HG02840 (cell line): ENCODE measurements at regions not wholly inside any gene's neighbourhood (a gene's known extent, or its start where the extent isn't known, plus 50 kb on each side); places are given as distances from the start of the nearest gene placed in this dataset.
A peak's percentile ranks its signal among the peaks of the same experiment; 100 is the strongest.

ENCODE experiments used
- ATAC-seq: cut with Tn5 transposase; IDR thresholded peaks from one replicate; pipeline ENCODE4 v1.9.1; 2021; ENCODE audit warnings: mild to moderate bottlenecking, moderate library complexity, moderate number of reproducible peaks; ENCODE audit not compliant: unreplicated experiment, low FRiP score

DNA sequence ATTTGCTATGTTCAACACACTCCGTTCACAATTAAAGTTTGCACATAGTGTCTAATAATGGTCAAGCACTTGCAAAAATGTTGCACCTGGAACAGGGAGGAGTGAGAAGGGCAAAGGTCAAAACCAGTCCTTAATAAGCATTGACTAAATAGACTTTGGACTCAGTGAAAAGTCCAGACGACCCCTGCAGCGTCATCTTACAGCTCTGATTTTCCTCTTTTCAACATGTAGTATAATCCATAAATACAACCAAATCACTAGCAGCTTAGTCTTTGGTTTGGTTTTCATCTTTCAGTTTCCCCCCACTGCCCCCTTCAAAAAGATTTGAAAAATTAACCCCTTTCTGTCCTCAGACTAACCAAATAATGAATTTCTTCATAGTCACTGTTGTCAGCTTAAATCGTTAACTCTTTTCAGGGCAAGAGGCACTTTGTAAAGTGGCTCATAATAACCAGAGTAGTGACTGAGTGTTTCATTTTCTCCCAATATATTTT lies 290.3 kb downstream of the PTPRC start:
- no peak for ATAC-seq

DNA sequence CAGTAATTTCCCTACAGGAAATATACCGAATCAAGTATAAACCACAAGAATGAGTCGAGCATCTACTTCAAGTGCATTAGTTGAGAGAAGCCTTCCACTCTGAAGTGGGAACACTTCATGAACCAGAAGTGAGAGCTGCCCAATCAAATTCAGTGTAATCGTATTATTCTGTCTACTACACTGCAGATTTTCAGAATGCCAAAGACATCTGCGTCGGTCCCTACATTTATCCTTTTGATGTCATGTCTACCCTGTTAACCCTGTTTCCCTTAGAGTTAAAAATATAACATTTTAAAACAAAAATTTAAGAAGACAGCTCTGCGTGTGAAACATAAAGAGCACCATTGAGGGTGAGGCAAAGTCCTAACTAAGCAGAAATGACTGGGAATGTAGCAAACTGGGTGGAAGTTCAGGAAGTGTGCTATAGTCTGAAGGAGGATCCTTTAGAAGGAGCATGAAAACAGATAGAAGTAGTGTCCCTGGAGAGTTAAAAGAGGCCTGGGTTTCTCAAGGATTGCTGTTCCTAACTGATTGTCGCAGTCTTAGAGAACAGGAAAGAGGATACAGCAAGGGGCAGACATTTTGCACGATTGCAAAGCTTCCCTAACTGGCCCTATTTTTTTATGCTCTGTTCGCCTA lies 291.2 kb downstream of the PTPRC start:
- peak; percentile 57 for ATAC-seq

DNA sequence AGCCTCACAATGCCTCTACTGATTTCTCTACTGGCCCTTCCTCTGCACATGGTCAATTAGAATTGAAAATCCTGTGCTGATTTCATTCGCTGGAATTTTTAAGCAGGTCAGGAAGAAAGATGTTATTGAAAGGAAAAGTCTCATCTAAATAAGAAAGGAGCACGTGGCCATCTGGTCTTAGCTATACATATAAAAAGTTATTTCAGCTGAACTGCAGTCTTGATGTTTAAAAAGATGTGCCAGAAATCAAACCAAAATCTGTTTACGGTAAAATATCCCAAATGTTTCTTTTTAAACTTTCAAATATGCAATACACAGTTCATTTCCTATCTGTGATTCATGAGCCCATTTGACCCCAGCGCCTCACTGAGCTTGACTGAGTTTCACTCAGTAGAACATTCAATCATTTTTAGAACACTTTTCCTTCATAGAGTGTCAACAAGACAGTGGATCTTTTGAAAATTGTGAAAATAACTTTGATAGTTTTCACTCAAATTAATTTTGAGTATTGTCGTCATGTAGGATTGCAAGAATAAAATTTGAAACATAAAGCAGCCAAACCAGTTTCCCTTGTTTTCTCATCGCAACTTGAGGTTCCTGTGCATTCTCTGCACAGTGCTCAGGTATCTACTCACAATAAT lies 293.6 kb downstream of the PTPRC start:
- no peak for ATAC-seq

DNA sequence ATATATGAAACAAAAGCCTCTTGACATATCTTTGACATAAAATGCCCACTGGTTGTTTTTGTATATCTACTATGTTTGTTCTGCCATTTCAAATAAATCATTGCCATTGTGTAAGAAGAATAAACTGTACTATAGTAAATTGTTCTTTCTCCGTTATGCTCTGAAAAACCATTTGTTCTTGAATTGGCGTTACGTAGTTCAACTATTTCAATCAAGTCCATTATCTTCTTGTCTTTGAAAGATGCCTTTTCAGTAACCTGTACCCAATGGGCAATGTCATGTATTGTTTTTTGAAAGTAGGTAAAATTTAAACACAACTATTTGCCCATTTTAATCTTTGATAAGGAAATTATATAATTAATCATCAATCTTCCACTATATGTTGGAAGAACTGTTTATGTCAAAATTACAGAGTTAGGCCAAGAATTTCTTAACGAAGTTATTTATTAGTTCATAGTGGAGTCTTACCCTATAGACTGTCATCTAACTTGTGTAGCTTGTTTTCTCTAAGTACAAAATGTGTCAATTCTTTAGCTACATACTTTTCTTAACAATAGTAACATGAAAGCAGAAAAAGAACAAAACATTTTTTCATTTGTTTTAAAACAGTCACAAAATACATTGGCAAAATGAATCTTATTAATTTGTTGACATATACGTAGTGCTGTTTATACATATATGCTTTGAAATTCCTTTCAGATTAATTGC lies 294.8 kb downstream of the PTPRC start:
- ATAC-seq, result no peak

DNA sequence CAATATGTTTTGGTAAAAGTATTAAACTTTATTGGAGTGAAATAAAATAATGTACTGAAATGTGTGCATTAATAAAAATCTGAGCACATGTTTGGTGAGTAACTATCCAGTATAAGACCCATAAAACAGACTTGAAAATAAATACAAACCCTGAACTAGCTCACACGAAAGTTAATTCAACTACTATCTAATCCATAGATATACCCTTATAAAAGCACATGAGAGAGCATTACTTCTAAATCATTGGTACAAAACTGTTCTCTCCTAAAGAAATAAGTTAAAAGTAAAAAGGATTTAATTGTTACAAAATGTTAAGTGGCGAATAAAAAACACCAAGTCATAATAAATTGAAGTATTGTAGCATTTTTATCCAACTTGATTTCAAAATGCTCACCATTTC lies 295.6 kb downstream of the PTPRC start:
- ATAC-seq, result no peak

DNA sequence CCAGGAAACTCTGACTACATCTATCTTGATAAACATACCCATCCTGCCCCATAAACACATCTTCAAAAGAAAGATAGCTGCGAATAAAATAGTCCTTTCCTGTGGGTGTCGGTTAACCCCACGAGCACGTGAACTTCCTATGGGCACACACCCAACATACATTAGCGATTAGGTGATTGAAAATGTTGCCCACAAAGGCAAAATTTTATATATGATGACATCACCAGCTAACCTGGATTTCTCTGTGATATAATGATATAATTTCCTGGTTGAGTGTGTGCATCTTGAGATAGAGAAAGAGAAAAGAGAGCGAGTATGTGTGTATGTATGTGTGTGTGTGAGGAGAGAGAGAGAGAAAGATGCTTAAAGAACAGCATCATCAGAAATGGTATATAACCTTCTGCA lies 296.1 kb downstream of the PTPRC start:
- ATAC-seq, result peak; percentile 9

DNA sequence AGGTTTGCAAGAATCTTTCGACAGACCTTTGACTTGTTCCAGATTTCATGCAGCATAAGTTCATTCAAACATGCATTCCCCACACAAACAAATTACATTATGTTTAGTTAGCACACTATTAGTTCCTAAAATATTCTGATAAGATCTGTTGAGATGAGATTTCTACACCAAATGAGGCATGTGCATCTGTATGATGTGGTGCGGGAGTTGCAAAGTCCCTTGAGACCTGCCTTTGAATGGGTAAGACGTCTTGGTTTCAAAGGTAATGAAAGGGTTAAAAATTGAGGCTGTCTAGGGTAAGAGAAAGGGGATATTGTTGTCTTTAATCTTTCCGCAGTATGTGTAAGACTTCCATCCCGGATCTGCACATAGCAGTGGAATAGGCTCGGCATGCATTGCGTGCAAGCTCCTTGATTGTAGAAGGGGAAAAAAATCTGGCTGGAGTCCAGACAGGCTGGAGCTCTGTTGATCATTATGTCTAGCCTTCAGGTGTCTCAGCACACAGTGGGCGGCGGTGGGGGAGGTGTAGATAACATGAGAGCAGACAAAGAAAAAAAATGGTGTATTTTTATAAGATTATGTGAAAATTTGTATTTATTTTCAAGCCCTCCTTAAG lies 296.6 kb downstream of the PTPRC start:
- ATAC-seq, result peak; percentile 43

DNA sequence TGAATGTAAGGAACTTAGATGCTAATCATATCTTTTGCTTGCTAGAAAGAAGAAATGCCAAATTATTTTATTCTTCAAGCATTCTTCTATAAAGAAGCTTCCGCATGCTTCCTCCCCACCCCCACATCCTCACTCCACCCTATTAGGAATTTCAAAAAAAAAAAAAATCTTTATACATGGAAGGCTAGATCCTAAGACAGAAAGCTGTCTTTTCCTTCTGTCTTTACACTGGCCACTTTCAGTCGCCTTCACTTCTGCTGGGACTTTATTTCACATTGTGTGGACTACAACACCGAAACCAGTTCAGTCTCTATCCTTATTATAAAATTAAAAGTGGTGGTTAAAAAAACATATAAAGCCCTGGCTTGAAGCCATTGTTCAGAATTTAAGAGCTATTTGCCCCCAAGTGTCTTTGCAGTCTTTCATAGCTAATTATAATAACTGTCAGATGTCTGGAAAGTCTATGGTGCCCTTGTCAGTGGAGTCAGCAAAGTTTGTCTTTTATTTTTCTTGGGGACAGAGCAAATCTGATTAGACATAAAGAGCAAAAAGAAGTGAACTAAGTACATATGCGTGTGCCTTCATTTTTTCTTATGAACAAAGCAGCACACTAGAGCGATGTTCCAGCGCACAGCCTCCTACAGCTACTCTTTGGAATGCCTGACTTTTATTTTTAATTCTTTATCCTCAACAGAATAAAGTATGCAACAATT lies 297.7 kb downstream of the PTPRC start:
- no peak for ATAC-seq

DNA sequence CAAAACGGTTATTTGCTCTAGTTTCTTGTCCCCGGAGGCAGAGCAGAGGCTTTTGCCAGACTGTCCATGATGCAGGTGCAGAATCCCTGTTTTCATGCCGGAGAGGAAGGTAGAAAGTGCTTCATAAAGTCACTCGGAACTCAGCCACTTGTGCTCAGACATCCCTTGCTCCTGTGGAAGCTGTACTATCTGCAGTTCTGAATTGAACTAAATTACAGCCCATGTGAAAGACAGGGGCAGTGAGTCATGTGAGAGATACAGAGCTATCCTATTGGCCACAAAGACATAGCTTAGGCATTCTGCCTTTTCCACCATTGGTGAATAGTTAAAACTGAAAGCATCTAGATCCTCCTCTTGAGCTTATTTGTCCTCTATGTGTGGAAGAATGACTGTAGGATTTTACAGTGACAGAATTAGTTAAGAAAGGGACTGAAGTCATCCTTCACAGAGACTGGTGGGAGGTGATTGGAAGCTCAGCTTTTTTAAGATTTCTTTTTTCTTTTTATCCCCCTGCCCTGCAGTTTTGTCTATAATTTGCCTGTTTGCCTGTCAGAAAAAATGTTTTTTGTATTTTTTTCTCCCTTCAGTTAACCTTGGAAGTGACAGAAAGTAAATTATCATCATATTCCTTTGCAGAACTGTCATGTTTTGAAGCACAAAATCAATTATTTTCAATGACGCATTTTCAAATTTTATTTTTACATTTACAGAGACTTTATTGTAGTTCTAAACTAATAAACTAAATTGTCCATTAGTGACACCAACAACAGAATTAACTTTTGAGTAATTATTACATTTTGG lies 298.6 kb downstream of the PTPRC start:
- ATAC-seq, result peak; percentile 84

DNA sequence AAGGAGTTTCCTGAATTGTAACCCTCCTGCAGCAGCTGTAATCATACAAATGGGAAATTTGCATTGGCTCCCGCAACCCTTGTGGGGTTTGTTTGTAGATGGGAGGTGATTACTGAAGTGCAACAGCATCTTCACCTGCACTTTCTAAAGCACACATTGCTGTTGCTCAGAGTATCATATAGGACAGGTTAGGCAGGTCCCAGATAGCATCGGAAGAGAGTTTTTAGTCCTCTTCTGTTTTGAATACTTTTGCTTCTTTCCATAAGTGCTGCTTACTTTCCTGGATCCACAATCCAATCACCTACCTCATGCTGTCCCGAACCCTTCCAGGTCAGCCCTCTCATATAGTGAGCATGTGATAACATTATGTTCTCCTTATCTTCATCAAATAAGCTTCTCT lies 300.4 kb downstream of the PTPRC start:
- ATAC-seq, result no peak

DNA sequence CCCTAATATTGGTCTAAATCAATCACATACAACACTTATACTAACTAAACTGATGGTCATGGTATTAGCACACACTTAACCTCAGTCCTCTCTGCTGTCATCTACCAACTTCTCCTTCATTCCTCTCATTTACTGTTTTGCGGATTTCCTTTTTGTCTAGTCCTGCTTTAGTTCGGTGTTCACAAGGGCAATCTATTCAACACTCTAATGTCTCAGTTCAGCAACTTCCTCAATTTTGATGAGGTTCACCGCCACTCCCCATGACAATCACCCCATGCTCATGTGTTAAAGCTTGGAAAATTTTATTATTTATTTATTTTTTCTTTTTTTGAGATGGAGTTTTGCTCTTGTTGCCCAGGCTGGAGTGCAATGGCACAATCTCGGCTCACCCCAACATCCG lies 301.1 kb downstream of the PTPRC start:
- ATAC-seq, result no peak

DNA sequence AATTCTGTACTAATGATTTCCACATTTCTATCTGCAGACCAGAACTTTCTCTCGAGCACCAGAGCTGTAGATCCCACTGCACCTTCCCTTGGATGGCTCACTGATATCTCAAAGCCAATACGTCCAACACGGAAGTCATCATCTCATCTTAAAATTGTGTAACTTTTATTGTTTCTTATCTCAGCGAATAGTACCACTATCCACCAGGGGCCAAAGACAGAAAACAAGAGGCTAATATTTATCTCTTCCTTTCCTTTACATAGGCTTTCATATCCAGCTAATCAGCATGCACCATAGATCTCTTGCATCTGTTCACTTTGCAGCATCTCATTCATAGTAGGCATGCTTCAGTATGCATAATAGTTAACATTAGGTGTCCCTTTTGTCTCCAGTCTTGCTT lies 303.6 kb downstream of the PTPRC start:
- no peak for ATAC-seq

DNA sequence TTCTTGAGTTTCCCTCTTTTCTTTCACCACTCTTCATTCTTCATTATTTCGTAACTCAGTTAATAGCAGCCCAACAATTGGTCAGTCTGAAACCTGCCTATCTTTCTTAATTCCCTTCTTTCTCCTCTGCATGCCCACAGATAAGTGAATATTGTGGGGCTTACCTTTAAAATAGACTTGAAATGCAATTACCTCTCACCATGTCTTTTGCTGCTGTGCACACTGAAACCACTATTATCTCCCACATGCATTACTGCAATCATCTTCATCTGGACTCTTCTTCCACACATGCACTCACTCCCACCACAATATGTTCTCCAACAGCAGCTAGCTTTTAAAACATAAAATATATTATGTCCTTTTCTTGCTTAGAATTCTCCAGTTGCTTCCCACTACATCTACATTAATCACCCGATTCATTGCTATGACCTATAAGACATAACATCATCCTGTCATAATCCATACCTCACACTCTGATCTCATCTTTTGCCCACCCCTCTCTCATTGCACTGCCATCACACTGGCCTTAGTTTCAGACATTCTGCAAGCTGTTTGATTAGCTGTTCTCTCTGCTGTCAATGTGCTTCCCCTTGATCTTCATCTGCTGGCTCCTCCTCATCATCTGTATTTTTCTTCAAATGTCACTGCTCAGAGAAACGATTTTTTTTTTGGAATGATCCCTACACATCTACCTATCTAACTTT lies 304.8 kb downstream of the PTPRC start:
- ATAC-seq, result no peak

DNA sequence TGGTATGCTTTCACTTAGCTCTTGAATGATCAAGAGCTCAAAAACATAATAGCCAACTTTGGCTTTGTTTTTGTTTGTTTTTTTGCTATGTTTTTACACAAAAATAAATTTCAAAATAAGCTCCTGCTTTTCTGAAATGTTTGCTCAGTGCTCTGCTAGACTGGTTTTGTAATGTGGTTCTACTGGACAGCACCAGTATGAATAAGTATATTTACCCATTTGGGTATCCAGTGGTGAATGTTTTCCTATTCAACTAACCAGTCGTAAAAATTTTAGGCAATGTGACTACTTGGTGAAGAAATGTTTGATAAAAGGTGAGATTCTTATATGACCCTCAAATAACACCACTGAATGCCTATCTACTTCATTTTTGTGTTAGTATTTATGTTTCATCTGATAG lies 308.6 kb downstream of the PTPRC start:
- no peak for ATAC-seq

DNA sequence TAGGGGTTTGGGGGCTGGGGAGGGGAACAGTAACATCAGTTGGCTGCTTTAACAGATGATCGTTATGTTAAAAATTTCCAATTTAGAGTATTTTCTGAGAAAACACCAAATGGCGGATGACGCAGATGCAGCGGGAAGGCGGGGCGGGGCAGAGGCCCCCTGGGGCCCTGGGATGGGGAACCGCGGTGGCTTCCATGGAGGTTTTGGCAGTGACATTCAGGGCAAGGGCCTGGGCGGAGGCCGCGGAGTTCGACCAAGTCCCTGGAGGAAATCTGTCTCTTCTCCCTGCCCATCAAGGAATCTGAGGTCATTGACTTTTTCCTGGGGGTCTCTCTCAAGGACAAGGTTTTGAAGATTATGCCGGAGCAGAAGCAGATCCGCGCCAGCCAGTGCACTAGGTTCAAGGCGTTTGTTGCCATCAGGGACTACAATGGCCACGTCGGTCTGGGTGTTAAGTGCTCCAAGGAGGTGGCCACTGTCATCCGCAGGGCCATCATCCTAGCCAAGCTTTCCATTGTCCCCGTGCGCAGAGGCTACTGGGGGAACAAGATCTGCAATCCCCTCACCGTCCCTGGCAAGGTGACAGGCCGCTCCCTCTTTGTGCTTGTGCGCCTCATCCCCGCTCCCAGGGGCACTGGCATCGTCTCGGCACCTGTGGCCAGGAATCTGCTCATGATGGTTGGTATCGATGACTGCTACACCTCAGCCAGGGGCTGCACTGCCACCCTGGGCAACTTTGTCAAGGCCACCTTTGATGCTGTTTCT lies 310.2 kb downstream of the PTPRC start:
- ATAC-seq, result no peak

DNA sequence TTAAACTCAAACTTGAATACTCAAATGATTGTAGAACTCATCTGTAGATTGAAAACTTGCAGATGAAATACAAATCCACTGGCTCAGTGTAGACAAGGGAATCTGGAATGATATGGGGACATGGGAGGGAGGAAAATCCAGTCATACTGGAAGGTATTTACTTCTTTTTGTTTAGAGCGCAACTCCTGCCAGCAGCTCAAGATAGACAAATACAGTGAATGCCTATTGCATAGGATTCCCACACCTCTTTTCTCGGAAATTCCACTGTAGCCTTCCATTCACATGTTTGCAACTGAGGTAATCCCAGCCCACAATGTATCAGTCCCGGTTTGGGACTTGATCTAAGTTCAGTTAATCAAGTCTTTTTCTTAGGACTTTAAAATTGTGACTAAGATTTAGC lies 311.2 kb downstream of the PTPRC start:
- ATAC-seq, result no peak

DNA sequence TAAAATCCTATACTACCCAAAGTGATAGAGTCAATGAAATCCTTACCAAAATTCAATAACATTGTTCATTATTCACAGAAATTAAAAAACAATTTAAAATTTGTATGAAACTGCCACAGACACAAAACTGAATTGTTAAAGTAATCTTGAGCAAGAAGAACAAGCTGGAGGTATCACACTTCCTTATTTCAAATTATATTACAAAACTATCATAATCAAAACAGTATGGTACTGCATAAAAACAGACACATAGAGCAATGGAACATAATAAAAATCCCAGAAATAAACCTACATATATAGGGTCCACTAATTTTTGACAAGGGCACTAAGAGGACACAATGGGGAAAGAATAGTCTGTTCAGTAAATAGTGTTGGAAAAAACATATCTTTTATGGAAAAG lies 316.2 kb downstream of the PTPRC start:
- ATAC-seq, result no peak

DNA sequence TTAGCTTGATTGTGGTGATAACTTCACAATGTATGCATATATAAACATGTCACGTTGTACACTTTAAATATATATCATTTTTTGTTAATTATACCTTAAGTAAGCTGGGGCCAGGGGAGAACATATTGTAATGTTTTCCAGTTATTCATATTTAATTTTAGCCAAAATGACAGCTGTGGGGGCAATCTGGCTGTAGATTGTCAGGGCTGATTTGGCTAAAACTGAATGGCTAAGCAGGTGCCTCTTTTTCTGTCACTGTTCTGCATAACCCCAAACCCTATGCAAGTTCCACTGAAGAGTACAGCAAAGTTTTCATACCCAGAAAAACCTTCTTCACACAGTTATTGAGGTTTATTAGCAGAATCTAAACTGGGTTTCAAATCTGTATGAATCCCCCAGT lies 318.2 kb downstream of the PTPRC start:
- no peak for ATAC-seq

DNA sequence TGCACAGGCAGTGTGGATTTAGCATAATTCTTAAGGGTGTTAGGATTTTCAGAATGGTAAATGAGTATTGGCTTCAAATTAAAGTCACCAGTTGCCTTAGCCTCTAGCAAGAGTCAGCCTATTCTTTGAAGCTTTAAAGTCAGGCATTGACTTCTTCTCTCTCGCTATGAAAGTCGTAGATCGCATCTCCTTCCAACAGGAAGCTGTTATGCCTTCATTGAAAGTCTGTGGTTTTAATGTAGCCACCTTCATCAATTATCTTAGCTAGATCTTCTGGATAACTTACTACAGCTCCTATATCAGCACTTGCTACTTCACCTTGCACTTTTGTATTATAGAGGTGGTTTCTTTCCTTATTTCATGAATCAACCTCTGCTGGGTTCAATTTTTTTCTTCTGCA lies 320.2 kb downstream of the PTPRC start:
- no peak for ATAC-seq
